HEK293 (cell line): ENCODE measurements at regions not wholly inside any gene's neighbourhood (a gene's known extent, or its start where the extent isn't known, plus 50 kb on each side); places are given as distances from the start of the nearest gene placed in this dataset.

Source experiments
- TCF7L2 ChIP-seq: IDR thresholded peaks from 2 replicates; pipeline ENCODE4 v1.6.1; 2011; ENCODE audit warnings: low read depth, mild to moderate bottlenecking, inconsistent platforms, low read length, moderate library complexity, borderline replicate concordance
- YY1 ChIP-seq: fragments of 450-650 bp; formaldehyde crosslinking; IDR thresholded peaks from 2 replicates; pipeline ENCODE4 v1.5.1; 2018; ENCODE audit warnings: missing biosample characterization, missing genetic modification characterization
- YY2 ChIP-seq: fragments of 450-650 bp; formaldehyde crosslinking; IDR thresholded peaks from 2 replicates; pipeline ENCODE4 v1.5.1; 2016; ENCODE audit warnings: missing biosample characterization, missing genetic modification characterization
- ZBTB1 ChIP-seq: fragments of 450-650 bp; formaldehyde crosslinking; IDR thresholded peaks from 2 replicates; pipeline ENCODE4 v1.5.1; 2016; ENCODE audit warnings: missing biosample characterization, missing genetic modification characterization
- ZBTB20 ChIP-seq: fragments of 450-650 bp; formaldehyde crosslinking; IDR thresholded peaks from 2 replicates; pipeline ENCODE4 v1.5.1; 2016; ENCODE audit warnings: missing biosample characterization, missing genetic modification characterization
- ZBTB7A ChIP-seq: fragments of 450-650 bp; formaldehyde crosslinking; IDR thresholded peaks from 2 replicates; pipeline ENCODE4 v1.5.1; 2016; ENCODE audit warnings: low read depth, missing biosample characterization, missing genetic modification characterization
- ZNF24 ChIP-seq: fragments of 450-650 bp; formaldehyde crosslinking; IDR thresholded peaks from 2 replicates; pipeline ENCODE4 v1.5.1; 2016; ENCODE audit warnings: missing biosample characterization, missing genetic modification characterization
- ZNF274 ChIP-seq, 2 experiments: fragments of 200-500 bp in 1 of 2; fragments of 450-650 bp in 1 of 2; sonication (Bioruptor generic) in 1 of 2; formaldehyde crosslinking in 1 of 2; IDR thresholded peaks; 2 replicates each; pipeline versions ENCODE4 v1.5.1 to v1.6.1; 2014 to 2016; ENCODE audit warnings: borderline replicate concordance in 1 of 2, inconsistent platforms in 1 of 2, low read length in 1 of 2, missing biosample characterization in 1 of 2, missing genetic modification characterization in 1 of 2
- ZNF707 ChIP-seq: fragments of 450-650 bp; formaldehyde crosslinking; IDR thresholded peaks from 2 replicates; pipeline ENCODE4 v1.5.1; 2016; ENCODE audit warnings: missing biosample characterization, missing genetic modification characterization
- ZNF785 ChIP-seq: fragments of 450-650 bp; formaldehyde crosslinking; IDR thresholded peaks from 2 replicates; pipeline ENCODE4 v1.5.1; 2016; ENCODE audit warnings: missing biosample characterization, missing genetic modification characterization
- TF ChIP-seq, protein P1 (sequence below): fragments of 450-650 bp; formaldehyde crosslinking; IDR thresholded peaks from 2 replicates; pipeline ENCODE4 v1.5.1; 2016; ENCODE audit warnings: missing biosample characterization, missing genetic modification characterization
- TF ChIP-seq, protein P2 (sequence below): sonication (generic); formaldehyde crosslinking; IDR thresholded peaks from 2 replicates; pipeline ENCODE4 v1.8.1; 2022; ENCODE audit warnings: mild to moderate bottlenecking, moderate library complexity, missing genetic modification reagents
- TF ChIP-seq, protein P3 (sequence below): fragments of 450-650 bp; formaldehyde crosslinking; IDR thresholded peaks from 2 replicates; pipeline ENCODE4 v1.5.1; 2016; ENCODE audit warnings: missing biosample characterization, missing genetic modification characterization

DNA sequence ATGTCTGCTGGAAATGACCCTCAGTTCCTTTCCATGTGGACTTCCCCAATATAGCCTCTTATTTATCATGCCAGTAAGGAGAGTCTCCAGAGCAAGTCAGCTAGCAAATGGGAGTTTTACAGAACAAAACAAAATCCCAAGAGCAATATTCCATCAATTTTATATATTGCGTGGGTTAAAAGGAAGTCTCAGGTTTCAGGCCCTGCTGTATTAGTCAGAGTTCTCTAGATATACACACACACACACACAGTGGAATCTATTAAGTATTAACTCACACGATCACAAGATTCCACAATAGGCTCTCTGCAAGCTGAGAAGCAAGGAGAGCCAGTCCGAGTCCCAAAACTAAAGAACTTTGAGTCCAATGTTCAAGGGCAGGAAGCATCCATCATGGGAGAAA lies 102.8 kb upstream of the MAP2 start:
- TF ChIP-seq YY1 (tag by site-specific recombination) (no peak), ZNF785 (tag by site-specific recombination) (no peak), ZBTB20 (no peak), ZBTB1 (tag by site-specific recombination) (no peak), ZNF24 (tag by site-specific recombination) (no peak), ZNF707 (tag by site-specific recombination) (no peak), YY2 (no peak), ZNF274 (IDR thresholded peaks at IDR 0.05; ENCODE audit: low read length) (no peak), ZNF274 (tag by site-specific recombination; IDR thresholded peaks at IDR 0.05; ENCODE audit: borderline replicate concordance) (no peak), ZBTB7A (tag by site-specific recombination) (no peak), TCF7L2 (no peak)
- TF ChIP-seq, protein P1, sequence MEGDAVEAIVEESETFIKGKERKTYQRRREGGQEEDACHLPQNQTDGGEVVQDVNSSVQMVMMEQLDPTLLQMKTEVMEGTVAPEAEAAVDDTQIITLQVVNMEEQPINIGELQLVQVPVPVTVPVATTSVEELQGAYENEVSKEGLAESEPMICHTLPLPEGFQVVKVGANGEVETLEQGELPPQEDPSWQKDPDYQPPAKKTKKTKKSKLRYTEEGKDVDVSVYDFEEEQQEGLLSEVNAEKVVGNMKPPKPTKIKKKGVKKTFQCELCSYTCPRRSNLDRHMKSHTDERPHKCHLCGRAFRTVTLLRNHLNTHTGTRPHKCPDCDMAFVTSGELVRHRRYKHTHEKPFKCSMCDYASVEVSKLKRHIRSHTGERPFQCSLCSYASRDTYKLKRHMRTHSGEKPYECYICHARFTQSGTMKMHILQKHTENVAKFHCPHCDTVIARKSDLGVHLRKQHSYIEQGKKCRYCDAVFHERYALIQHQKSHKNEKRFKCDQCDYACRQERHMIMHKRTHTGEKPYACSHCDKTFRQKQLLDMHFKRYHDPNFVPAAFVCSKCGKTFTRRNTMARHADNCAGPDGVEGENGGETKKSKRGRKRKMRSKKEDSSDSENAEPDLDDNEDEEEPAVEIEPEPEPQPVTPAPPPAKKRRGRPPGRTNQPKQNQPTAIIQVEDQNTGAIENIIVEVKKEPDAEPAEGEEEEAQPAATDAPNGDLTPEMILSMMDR (tag by site-specific recombination), result no peak
- TF ChIP-seq, protein P2, sequence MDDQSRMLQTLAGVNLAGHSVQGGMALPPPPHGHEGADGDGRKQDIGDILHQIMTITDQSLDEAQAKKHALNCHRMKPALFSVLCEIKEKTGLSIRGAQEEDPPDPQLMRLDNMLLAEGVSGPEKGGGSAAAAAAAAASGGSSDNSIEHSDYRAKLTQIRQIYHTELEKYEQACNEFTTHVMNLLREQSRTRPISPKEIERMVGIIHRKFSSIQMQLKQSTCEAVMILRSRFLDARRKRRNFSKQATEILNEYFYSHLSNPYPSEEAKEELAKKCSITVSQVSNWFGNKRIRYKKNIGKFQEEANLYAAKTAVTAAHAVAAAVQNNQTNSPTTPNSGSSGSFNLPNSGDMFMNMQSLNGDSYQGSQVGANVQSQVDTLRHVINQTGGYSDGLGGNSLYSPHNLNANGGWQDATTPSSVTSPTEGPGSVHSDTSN (CRISPR knock-in tag), result no peak
- TF ChIP-seq, protein P3, sequence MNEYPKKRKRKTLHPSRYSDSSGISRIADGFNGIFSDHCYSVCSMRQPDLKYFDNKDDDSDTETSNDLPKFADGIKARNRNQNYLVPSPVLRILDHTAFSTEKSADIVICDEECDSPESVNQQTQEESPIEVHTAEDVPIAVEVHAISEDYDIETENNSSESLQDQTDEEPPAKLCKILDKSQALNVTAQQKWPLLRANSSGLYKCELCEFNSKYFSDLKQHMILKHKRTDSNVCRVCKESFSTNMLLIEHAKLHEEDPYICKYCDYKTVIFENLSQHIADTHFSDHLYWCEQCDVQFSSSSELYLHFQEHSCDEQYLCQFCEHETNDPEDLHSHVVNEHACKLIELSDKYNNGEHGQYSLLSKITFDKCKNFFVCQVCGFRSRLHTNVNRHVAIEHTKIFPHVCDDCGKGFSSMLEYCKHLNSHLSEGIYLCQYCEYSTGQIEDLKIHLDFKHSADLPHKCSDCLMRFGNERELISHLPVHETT (tag by site-specific recombination), result no peak
